ENCODE measurements at regions not wholly inside any gene's neighbourhood (a gene's known extent, or its start where the extent isn't known, plus 50 kb on each side); places are given as distances from the start of the nearest gene placed in this dataset.

DNA sequence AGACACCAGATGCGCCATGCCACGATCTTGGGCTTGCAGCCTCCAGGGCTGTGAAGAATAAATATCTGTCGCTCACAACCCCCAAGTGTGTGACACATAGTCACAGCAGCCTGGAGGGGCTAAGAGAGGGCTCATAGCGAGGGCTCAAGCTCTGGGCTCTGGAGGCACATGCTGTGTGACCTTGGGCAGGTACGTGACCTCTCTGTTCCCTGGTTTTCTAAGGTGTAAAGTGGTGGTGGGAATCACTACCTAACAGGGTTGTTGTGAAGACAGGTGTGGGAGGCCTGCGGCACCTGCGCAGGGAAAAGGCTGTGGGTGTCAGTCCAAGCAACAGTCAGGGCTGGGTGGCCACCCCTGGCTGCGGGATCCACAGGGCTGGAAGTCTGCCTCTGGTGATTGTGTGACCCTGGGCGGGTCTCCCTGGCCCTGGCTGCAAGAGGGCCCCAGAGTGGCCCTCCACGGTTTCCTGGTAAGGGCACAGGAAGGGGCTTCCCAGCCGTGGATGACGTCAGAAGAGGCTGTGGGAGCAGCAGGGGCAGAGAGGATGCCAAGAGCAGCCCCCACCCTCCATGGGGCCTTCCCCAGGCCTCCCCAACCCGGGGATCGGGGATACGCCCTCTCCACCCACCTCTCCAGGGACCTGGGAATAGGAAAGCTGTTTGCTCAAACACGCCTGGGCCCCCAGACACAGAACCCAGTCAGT is 218.8 kb upstream of the SGCG start:
- TF ChIP-seq, protein P1, sequence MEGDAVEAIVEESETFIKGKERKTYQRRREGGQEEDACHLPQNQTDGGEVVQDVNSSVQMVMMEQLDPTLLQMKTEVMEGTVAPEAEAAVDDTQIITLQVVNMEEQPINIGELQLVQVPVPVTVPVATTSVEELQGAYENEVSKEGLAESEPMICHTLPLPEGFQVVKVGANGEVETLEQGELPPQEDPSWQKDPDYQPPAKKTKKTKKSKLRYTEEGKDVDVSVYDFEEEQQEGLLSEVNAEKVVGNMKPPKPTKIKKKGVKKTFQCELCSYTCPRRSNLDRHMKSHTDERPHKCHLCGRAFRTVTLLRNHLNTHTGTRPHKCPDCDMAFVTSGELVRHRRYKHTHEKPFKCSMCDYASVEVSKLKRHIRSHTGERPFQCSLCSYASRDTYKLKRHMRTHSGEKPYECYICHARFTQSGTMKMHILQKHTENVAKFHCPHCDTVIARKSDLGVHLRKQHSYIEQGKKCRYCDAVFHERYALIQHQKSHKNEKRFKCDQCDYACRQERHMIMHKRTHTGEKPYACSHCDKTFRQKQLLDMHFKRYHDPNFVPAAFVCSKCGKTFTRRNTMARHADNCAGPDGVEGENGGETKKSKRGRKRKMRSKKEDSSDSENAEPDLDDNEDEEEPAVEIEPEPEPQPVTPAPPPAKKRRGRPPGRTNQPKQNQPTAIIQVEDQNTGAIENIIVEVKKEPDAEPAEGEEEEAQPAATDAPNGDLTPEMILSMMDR (IDR thresholded peaks at IDR 0.05; ENCODE audit: low read depth, low read length) = no peak
- TF ChIP-seq POLR2A (IDR thresholded peaks at IDR 0.05; ENCODE audit: extremely low read depth, insufficient read length) (no peak), MYC (IDR thresholded peaks at IDR 0.05; ENCODE audit: low read depth, low read length) (no peak)
